IMR-90 (cell line): ENCODE measurements at regions not wholly inside any gene's neighbourhood (a gene's known extent, or its start where the extent isn't known, plus 50 kb on each side); places are given as distances from the start of the nearest gene placed in this dataset.

Source experiments
- ATAC-seq: fragments of 200-7000 bp; cut with Tn5 transposase; 2 replicates; pipeline ENCODE4 v1.9.1; 2020; ENCODE audit warnings: low read depth, mild to moderate bottlenecking, moderate library complexity
- BruUV-seq: library from RNA; stranded (reverse); fragments of 400-500 nt; replicated peaks from 2 replicates; lab custom pipeline; 2021; lab: Mats Ljungman, UMichigan
- CTCF ChIA-PET: fragments of 300-600 bp; formaldehyde crosslinking; extraction: SDS; loops from one replicate; lab custom pipeline; 2021; ENCODE audit warnings: antibody characterized with exemption; lab: Yijun Ruan, JAX
- POLR2A ChIA-PET: fragments of 300-600 bp; sonication (Branson Sonifier 250); formaldehyde crosslinking; loops from one replicate; lab custom pipeline; 2022; ENCODE audit warnings: antibody characterized with exemption; ENCODE audit not compliant: unreplicated experiment; lab: Charles Lee
- DNase-seq: peaks from one replicate; pipeline ENCODE4 v3.0.0; 2013
- H2AFZ ChIP-seq: replicated peaks from 2 replicates; pipeline ENCODE3; 2013; ENCODE audit warnings: low read length, mild to moderate bottlenecking; ENCODE audit not compliant: poor library complexity
- H2AK5ac ChIP-seq: 2 replicates; pipeline ENCODE4 v1.6.1; 2013; ENCODE audit warnings: low read depth, low read length, inconsistent platforms
- H2AK9ac ChIP-seq: replicated peaks from 2 replicates; pipeline ENCODE3; 2013; ENCODE audit warnings: mild to moderate bottlenecking, low read depth, low read length, moderate library complexity; ENCODE audit not compliant: poor library complexity
- H2BK120ac ChIP-seq: 2 replicates; pipeline ENCODE4 v1.6.1; 2013; ENCODE audit warnings: low read depth, low read length, inconsistent platforms
- H2BK15ac ChIP-seq: 3 replicates; pipeline ENCODE4 v1.6.1; 2013; ENCODE audit warnings: low read depth, low read length, inconsistent platforms
- H2BK20ac ChIP-seq: 2 replicates; pipeline ENCODE4 v1.6.1; 2013; ENCODE audit warnings: low read depth, mild to moderate bottlenecking, inconsistent platforms, low read length, moderate library complexity
- H2BK5ac ChIP-seq: 2 replicates; pipeline ENCODE4 v1.6.1; 2013; ENCODE audit warnings: mild to moderate bottlenecking, low read depth, low read length, inconsistent platforms; ENCODE audit not compliant: poor library complexity, severe bottlenecking
- H3K14ac ChIP-seq: replicated peaks from 2 replicates; pipeline ENCODE4 v1.6.1; 2013; ENCODE audit warnings: low read depth, low read length, inconsistent platforms
- H3K18ac ChIP-seq: 2 replicates; pipeline ENCODE4 v1.6.1; 2013; ENCODE audit warnings: low read depth, low read length, control low read depth
- H3K23ac ChIP-seq: 2 replicates; pipeline ENCODE4 v1.6.1; 2013; ENCODE audit warnings: low read depth, low read length, inconsistent platforms
- H3K27ac ChIP-seq: 2 replicates; pipeline ENCODE4 v1.5.1; 2013; ENCODE audit warnings: mild to moderate bottlenecking, control low read depth, low read length; ENCODE audit not compliant: insufficient read depth
- H3K27me3 ChIP-seq: 2 replicates; pipeline ENCODE4 v1.6.1; 2013; ENCODE audit warnings: low read length; ENCODE audit not compliant: control insufficient read depth, insufficient read depth
- H3K36me3 ChIP-seq: 2 replicates; pipeline ENCODE4 v1.6.1; 2013; ENCODE audit warnings: low read length, mixed read lengths; ENCODE audit not compliant: control insufficient read depth, insufficient read depth
- H3K4ac ChIP-seq: 2 replicates; pipeline ENCODE4 v1.6.1; 2013; ENCODE audit warnings: low read depth, low read length, inconsistent platforms
- H3K4me1 ChIP-seq: 2 replicates; pipeline ENCODE4 v1.6.1; 2013; ENCODE audit warnings: low read length, mixed read lengths; ENCODE audit not compliant: control insufficient read depth, insufficient read depth
- H3K4me2 ChIP-seq: 2 replicates; pipeline ENCODE4 v1.6.1; 2013; ENCODE audit warnings: low read depth, mild to moderate bottlenecking, control low read depth, low read length, moderate library complexity
- H3K4me3 ChIP-seq: 2 replicates; pipeline ENCODE4 v1.5.1; 2013; ENCODE audit warnings: low read depth, mild to moderate bottlenecking, control low read depth, low read length, moderate library complexity; ENCODE audit not compliant: insufficient read depth
- H3K56ac ChIP-seq: 2 replicates; pipeline ENCODE4 v1.6.1; 2013; ENCODE audit warnings: low read length, inconsistent platforms; ENCODE audit not compliant: insufficient read depth; ENCODE audit errors: extremely low read depth
- H3K79me1 ChIP-seq, 2 experiments: 2 replicates each; pipeline ENCODE4 v1.6.1; 2013; ENCODE audit warnings: low read length in 2 of 2, inconsistent platforms in 1 of 2, low read depth in 1 of 2
- H3K9ac ChIP-seq: 2 replicates; pipeline ENCODE4 v1.6.1; 2013; ENCODE audit warnings: low read depth, low read length, control low read depth
- H3K9me1 ChIP-seq: 2 replicates; pipeline ENCODE4 v1.6.1; 2013; ENCODE audit warnings: low read length, inconsistent platforms; ENCODE audit not compliant: insufficient read depth
- H3K9me3 ChIP-seq: 2 replicates; pipeline ENCODE4 v1.6.1; 2013; ENCODE audit warnings: low read length; ENCODE audit not compliant: control insufficient read depth, insufficient read depth
- H4K20me1 ChIP-seq: 2 replicates; pipeline ENCODE4 v1.6.1; 2013; ENCODE audit warnings: low read length, inconsistent platforms; ENCODE audit not compliant: insufficient read depth
- H4K5ac ChIP-seq: 2 replicates; pipeline ENCODE4 v1.6.1; 2013; ENCODE audit warnings: mild to moderate bottlenecking, low read depth, low read length, control low read depth
- H4K8ac ChIP-seq, 2 experiments: 2 replicates each; pipeline ENCODE4 v1.6.1; 2013; ENCODE audit warnings: low read depth in 2 of 2, low read length in 2 of 2, control low read depth in 1 of 2, inconsistent platforms in 1 of 2
- H4K91ac ChIP-seq: 2 replicates; pipeline ENCODE4 v1.6.1; 2013; ENCODE audit warnings: low read depth, low read length, inconsistent platforms; ENCODE audit not compliant: insufficient read depth
- BHLHE40 ChIP-seq: fragments of 150-350 bp; IDR thresholded peaks from 2 replicates; pipeline ENCODE4 v1.6.1; 2016; ENCODE audit warnings: mild to moderate bottlenecking, low read depth, low read length
- CEBPB ChIP-seq: IDR thresholded peaks from 2 replicates; pipeline ENCODE4 v1.6.1; 2012; ENCODE audit warnings: low read depth, low read length, improper control_type of control experiment
- CHD1 ChIP-seq: IDR thresholded peaks from 2 replicates; pipeline ENCODE4 v1.6.1; 2012; ENCODE audit warnings: low read depth, low read length, improper control_type of control experiment
- FOS ChIP-seq: fragments of 150-350 bp; IDR thresholded peaks from 2 replicates; pipeline ENCODE4 v1.6.1; 2016; ENCODE audit warnings: low read depth, low read length
- MAFK ChIP-seq: IDR thresholded peaks from 2 replicates; pipeline ENCODE4 v1.6.1; 2012; ENCODE audit warnings: low read depth, low read length, improper control_type of control experiment
- MAZ ChIP-seq: IDR thresholded peaks from 2 replicates; pipeline ENCODE4 v1.6.1; 2012; ENCODE audit warnings: low read depth, mild to moderate bottlenecking, low read length, improper control_type of control experiment, moderate library complexity, borderline replicate concordance
- MXI1 ChIP-seq: IDR thresholded peaks from 2 replicates; pipeline ENCODE4 v1.6.1; 2012; ENCODE audit warnings: low read depth, mild to moderate bottlenecking, low read length, moderate library complexity, borderline replicate concordance
- NFE2L2 ChIP-seq: fragments of 150-350 bp; IDR thresholded peaks from 2 replicates; pipeline ENCODE4 v1.6.1; 2016; ENCODE audit warnings: low read depth, mild to moderate bottlenecking, low read length
- POLR2A ChIP-seq: IDR thresholded peaks from 2 replicates; pipeline ENCODE4 v1.6.1; 2012; ENCODE audit warnings: mild to moderate bottlenecking, low read depth, low read length
- RAD21 ChIP-seq: IDR thresholded peaks from 2 replicates; pipeline ENCODE4 v1.6.1; 2012; ENCODE audit warnings: low read length, improper control_type of control experiment
- RCOR1 ChIP-seq: IDR thresholded peaks from 2 replicates; pipeline ENCODE4 v1.6.1; 2012; ENCODE audit warnings: mild to moderate bottlenecking, low read length, improper control_type of control experiment; ENCODE audit not compliant: insufficient replicate concordance
- RFX5 ChIP-seq: IDR thresholded peaks from 2 replicates; pipeline ENCODE4 v1.8.0; 2012; ENCODE audit warnings: low read depth, mild to moderate bottlenecking, low read length, moderate library complexity
- SMC3 ChIP-seq: fragments of 150-350 bp; IDR thresholded peaks from 2 replicates; pipeline ENCODE4 v1.6.1; 2016; ENCODE audit warnings: low read depth, mild to moderate bottlenecking, antibody characterized with exemption, low read length, moderate library complexity
- WGBS, 2 experiments: methylation state at CpG; one replicate each; pipeline versions ENCODE4 v1.1.5 to v1.1.7; 2013; ENCODE audit warnings: missing lambda C conversion rate in 2 of 2; ENCODE audit not compliant: insufficient read length in 1 of 2; ENCODE audit errors: extremely low coverage in 2 of 2; 5-methylcytosine and 5-hydroxymethylcytosine counted together
- dilution Hi-C: fragments of 300-500 bp; cut with HindIII; formaldehyde crosslinking; loops from one replicate; pipeline ENCODE4 v1.14.3; 2018; ENCODE audit warnings: low sequenced_read_pairs; ENCODE audit not compliant: unreplicated experiment
- in situ Hi-C: fragments of 300-500 bp; cut with MboI; formaldehyde crosslinking; loops from 3 replicates; pipeline ENCODE4 v1.14.3; 2019; ENCODE audit warnings: low sequenced_read_pairs, inconsistent platforms, mixed read lengths
- intact Hi-C: fragments of 100-400 bp; cut with micrococcal nuclease; formaldehyde crosslinking; loops from 2 replicates; pipeline ENCODE4 v1.10.0; 2022
- TF ChIP-seq, protein P1 (sequence below): fragments of 150-350 bp; IDR thresholded peaks from 2 replicates; pipeline ENCODE4 v1.6.1; 2017; ENCODE audit warnings: mild to moderate bottlenecking, antibody characterized with exemption, low read length, low read depth
- TF ChIP-seq, protein P2 (sequence below): fragments of 150-350 bp; IDR thresholded peaks from 2 replicates; pipeline ENCODE4 v1.6.1; 2016; ENCODE audit warnings: low read depth, mild to moderate bottlenecking, low read length, moderate library complexity, borderline replicate concordance

DNA sequence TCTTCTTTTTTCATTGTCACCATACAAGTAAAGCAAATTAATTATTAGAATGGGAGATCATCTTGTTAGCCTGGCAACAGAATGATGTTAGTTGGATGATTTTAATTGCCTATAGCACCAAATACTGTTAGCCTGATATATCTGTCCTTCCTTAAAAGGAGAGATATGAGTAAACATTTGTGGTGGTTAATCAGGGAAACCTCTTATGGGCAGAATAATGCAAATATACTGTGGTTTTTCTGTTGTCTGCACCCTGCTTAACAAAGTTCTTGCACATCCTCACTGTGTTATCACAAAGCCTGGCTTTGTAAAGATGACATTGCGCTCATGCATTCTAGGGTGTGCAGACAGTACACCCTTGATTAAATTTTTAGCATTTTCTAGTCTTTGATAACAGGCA is 254.9 kb upstream of the SMC2 start:
- Histone ChIP-seq H2BK20ac (no peak overlapping the region), H3K14ac (no peak overlapping the region), H2BK15ac (no peak overlapping the region), H3K23ac (no peak overlapping the region), H3K27ac (no peak overlapping the region), H3K4me2 (no peak overlapping the region), H3K56ac (no peak overlapping the region), H3K4ac (no peak overlapping the region), H4K8ac (no peak overlapping the region), H3K36me3 (no peaks in the 10 kb centered on the region), H2AFZ (no peak overlapping the region), H3K9ac (no peak overlapping the region), H2BK120ac (no peak overlapping the region), H2AK9ac (no peak overlapping the region), H3K9me3 (peaks cover 5% of the 10 kb centered on the region), H4K91ac (no peak overlapping the region), H4K5ac (no peak overlapping the region), H3K4me3 (no peak overlapping the region), H2AK5ac (no peak overlapping the region), H3K4me1 (no peaks in the 10 kb centered on the region), H2BK5ac (no peak overlapping the region), H3K79me1 (no peaks in the 10 kb centered on the region), H3K18ac (no peak overlapping the region), H3K9me1 (no peaks in the 10 kb centered on the region), H3K27me3 (no peaks in the 10 kb centered on the region), H4K20me1 (no peaks in the 10 kb centered on the region)
- no TSS peak for BruUV-seq
- in situ Hi-C loops (no loop called here), dilution Hi-C loops (no loop called here), intact Hi-C loops (no loop called here)
- WGBS, 2 experiments: no CpG with 5 or more reads among the region's 1 CpG
- ChIA-PET CTCF (no interaction called here), POLR2A (no interaction called here)
- no peak for TF ChIP-seq MAZ
- TF ChIP-seq RAD21: no peak
- no peak for TF ChIP-seq BHLHE40
- TF ChIP-seq MAFK: no peak
- no peak for TF ChIP-seq NFE2L2
- TF ChIP-seq RFX5: no peak
- TF ChIP-seq SMC3: no peak
- TF ChIP-seq MXI1: no peak
- TF ChIP-seq, protein P1, sequence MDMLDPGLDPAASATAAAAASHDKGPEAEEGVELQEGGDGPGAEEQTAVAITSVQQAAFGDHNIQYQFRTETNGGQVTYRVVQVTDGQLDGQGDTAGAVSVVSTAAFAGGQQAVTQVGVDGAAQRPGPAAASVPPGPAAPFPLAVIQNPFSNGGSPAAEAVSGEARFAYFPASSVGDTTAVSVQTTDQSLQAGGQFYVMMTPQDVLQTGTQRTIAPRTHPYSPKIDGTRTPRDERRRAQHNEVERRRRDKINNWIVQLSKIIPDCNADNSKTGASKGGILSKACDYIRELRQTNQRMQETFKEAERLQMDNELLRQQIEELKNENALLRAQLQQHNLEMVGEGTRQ: no peak
- TF ChIP-seq CEBPB: no peak
- TF ChIP-seq, protein P2, sequence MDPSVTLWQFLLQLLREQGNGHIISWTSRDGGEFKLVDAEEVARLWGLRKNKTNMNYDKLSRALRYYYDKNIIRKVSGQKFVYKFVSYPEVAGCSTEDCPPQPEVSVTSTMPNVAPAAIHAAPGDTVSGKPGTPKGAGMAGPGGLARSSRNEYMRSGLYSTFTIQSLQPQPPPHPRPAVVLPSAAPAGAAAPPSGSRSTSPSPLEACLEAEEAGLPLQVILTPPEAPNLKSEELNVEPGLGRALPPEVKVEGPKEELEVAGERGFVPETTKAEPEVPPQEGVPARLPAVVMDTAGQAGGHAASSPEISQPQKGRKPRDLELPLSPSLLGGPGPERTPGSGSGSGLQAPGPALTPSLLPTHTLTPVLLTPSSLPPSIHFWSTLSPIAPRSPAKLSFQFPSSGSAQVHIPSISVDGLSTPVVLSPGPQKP: no peak
- TF ChIP-seq FOS: no peak
- no peak for TF ChIP-seq POLR2A
- no peak for TF ChIP-seq CHD1
- no peak for TF ChIP-seq RCOR1
- DNase-seq (no peak), ATAC-seq (no peak)
